H9 (cell line): ENCODE measurements at regions not wholly inside any gene's neighbourhood (a gene's known extent, or its start where the extent isn't known, plus 50 kb on each side); places are given as distances from the start of the nearest gene placed in this dataset.

Source experiments
- DNase-seq: peaks from one replicate; pipeline ENCODE4 v3.0.0-alpha.2; 2017
- H2AFZ ChIP-seq: one replicate; pipeline ENCODE4 v1.6.1; 2013; ENCODE audit warnings: mild to moderate bottlenecking, low read length, control low read depth, moderate library complexity
- H2AK5ac ChIP-seq: 2 replicates; pipeline ENCODE4 v1.6.1; 2013; ENCODE audit warnings: low read length, control low read depth, mixed read lengths; ENCODE audit not compliant: insufficient read length
- H2BK120ac ChIP-seq: one replicate; pipeline ENCODE4 v1.6.1; 2013; ENCODE audit warnings: low read depth, mild to moderate bottlenecking, low read length, control low read depth, inconsistent platforms; ENCODE audit not compliant: poor library complexity, severe bottlenecking
- H2BK12ac ChIP-seq: 2 replicates; pipeline ENCODE4 v1.6.1; 2013; ENCODE audit warnings: low read length, control low read depth, mixed read lengths, low read depth; ENCODE audit not compliant: insufficient read length
- H2BK15ac ChIP-seq: 2 replicates; pipeline ENCODE4 v1.6.1; 2013; ENCODE audit warnings: low read depth, low read length, control low read depth
- H2BK20ac ChIP-seq: one replicate; pipeline ENCODE4 v1.6.1; 2013; ENCODE audit warnings: low read depth, mild to moderate bottlenecking, low read length, control low read depth, inconsistent platforms; ENCODE audit not compliant: poor library complexity, severe bottlenecking
- H2BK5ac ChIP-seq: 2 replicates; pipeline ENCODE4 v1.6.1; 2013; ENCODE audit warnings: low read length, control low read depth, mixed read lengths; ENCODE audit not compliant: insufficient read length
- H3K14ac ChIP-seq: 2 replicates; pipeline ENCODE4 v1.6.1; 2013; ENCODE audit warnings: low read length, control low read depth; ENCODE audit not compliant: insufficient read depth
- H3K18ac ChIP-seq: 2 replicates; pipeline ENCODE4 v1.6.1; 2013; ENCODE audit warnings: low read depth, mild to moderate bottlenecking, mixed read lengths, low read length, control low read depth; ENCODE audit not compliant: insufficient read length
- H3K23ac ChIP-seq: 2 replicates; pipeline ENCODE4 v1.6.1; 2013; ENCODE audit warnings: low read length, control low read depth, mixed read lengths, low read depth; ENCODE audit not compliant: insufficient read length
- H3K23me2 ChIP-seq: 2 replicates; pipeline ENCODE4 v1.6.1; 2013; ENCODE audit warnings: low read depth, mild to moderate bottlenecking, mixed read lengths, low read length, control low read depth; ENCODE audit not compliant: insufficient read length, poor library complexity, severe bottlenecking
- H3K27ac ChIP-seq: 2 replicates; pipeline ENCODE4 v1.5.1; 2013; ENCODE audit warnings: low read length, control low read depth, mixed read lengths, low read depth; ENCODE audit not compliant: insufficient read length
- H3K27me3 ChIP-seq: 2 replicates; pipeline ENCODE4 v1.6.1; 2013; ENCODE audit warnings: low read length, control low read depth, inconsistent platforms; ENCODE audit not compliant: insufficient read depth
- H3K4ac ChIP-seq: 2 replicates; pipeline ENCODE4 v1.6.1; 2013; ENCODE audit warnings: low read depth, mild to moderate bottlenecking, control low read depth, inconsistent platforms, low read length, moderate library complexity
- H3K4me1 ChIP-seq: 2 replicates; pipeline ENCODE4 v1.6.1; 2013; ENCODE audit warnings: low read length, control low read depth, inconsistent platforms; ENCODE audit not compliant: insufficient read depth
- H3K4me2 ChIP-seq: 2 replicates; pipeline ENCODE4 v1.6.1; 2013; ENCODE audit warnings: low read length, control low read depth, mixed read lengths; ENCODE audit not compliant: insufficient read length, insufficient read depth
- H3K56ac ChIP-seq: 2 replicates; pipeline ENCODE4 v1.6.1; 2013; ENCODE audit warnings: low read depth, mild to moderate bottlenecking, mixed read lengths, low read length, control low read depth; ENCODE audit not compliant: insufficient read length
- H3K79me1 ChIP-seq: 2 replicates; pipeline ENCODE4 v1.6.1; 2013; ENCODE audit warnings: low read depth, mild to moderate bottlenecking, moderate library complexity, low read length, control low read depth, inconsistent platforms; ENCODE audit not compliant: insufficient read depth, poor library complexity, severe bottlenecking
- H3K79me2 ChIP-seq: 2 replicates; pipeline ENCODE4 v1.6.1; 2013; ENCODE audit warnings: low read length, control low read depth, inconsistent platforms; ENCODE audit not compliant: insufficient read depth
- H3K9ac ChIP-seq: 2 replicates; pipeline ENCODE4 v1.6.1; 2013; ENCODE audit warnings: low read length, control low read depth, mixed read lengths; ENCODE audit not compliant: insufficient read length; ENCODE audit errors: extremely low read depth
- H3K9me3 ChIP-seq: one replicate; pipeline ENCODE4 v1.6.1; 2013; ENCODE audit warnings: low read depth, low read length, inconsistent platforms; ENCODE audit not compliant: control insufficient read depth
- H3T11ph ChIP-seq: one replicate; pipeline ENCODE4 v1.6.1; 2013; ENCODE audit warnings: mild to moderate bottlenecking, low read length, control low read depth, inconsistent platforms
- H4K20me1 ChIP-seq: one replicate; pipeline ENCODE4 v1.6.1; 2013; ENCODE audit not compliant: control insufficient read depth, insufficient read length, insufficient read depth
- H4K5ac ChIP-seq: 2 replicates; pipeline ENCODE4 v1.6.1; 2013; ENCODE audit warnings: low read depth, mild to moderate bottlenecking, mixed read lengths, low read length, control low read depth; ENCODE audit not compliant: insufficient read length
- H4K8ac ChIP-seq: replicated peaks from 2 replicates; pipeline ENCODE4 v1.6.1; 2013; ENCODE audit warnings: low read length, control low read depth, mixed read lengths, low read depth; ENCODE audit not compliant: insufficient read length
- H4K91ac ChIP-seq: 2 replicates; pipeline ENCODE4 v1.6.1; 2013; ENCODE audit warnings: low read depth, mild to moderate bottlenecking, moderate library complexity, mixed read lengths, low read length, control low read depth; ENCODE audit not compliant: insufficient read length
- H3K27ac Mint-ChIP-seq, 3 experiments: 2 replicates in 2 of 3; 3 replicates in 1 of 3; pipeline ENCODE4 v1.8.0; 2020 to 2021; ENCODE audit warnings: mixed read lengths in 3 of 3, mild to moderate bottlenecking in 1 of 3, moderate library complexity in 1 of 3
- H3K27me3 Mint-ChIP-seq: 2 replicates; pipeline ENCODE4 v1.8.0; 2021; ENCODE audit warnings: low read depth, mild to moderate bottlenecking, moderate library complexity, mixed read lengths
- H3K36me3 Mint-ChIP-seq, 3 experiments: 2 replicates in 2 of 3; 3 replicates in 1 of 3; pipeline ENCODE4 v1.8.0; 2020 to 2021; ENCODE audit warnings: low read depth in 3 of 3, mixed read lengths in 3 of 3; ENCODE audit not compliant: insufficient read depth in 1 of 3
- H3K4me1 Mint-ChIP-seq, 2 experiments: 2 replicates each; pipeline ENCODE4 v1.8.0; 2020; ENCODE audit warnings: mixed read lengths in 2 of 2
- H3K4me3 Mint-ChIP-seq, 2 experiments: 2 replicates in 1 of 2; 3 replicates in 1 of 2; pipeline ENCODE4 v1.8.0; 2020 to 2021; ENCODE audit warnings: mild to moderate bottlenecking in 2 of 2, mixed read lengths in 2 of 2, moderate library complexity in 1 of 2
- H3K9me3 Mint-ChIP-seq, 2 experiments: 2 replicates in 1 of 2; 3 replicates in 1 of 2; pipeline ENCODE4 v1.8.0; 2020; ENCODE audit warnings: mild to moderate bottlenecking in 2 of 2, mixed read lengths in 2 of 2, moderate library complexity in 1 of 2
- CTCF ChIP-seq: fragments of 200-600 bp; sonication (generic); conservative IDR thresholded peaks from 3 replicates; pipeline ENCODE4 v1.8.0; 2021; ENCODE audit warnings: antibody characterized with exemption, mild to moderate bottlenecking
- WGBS: extraction: QIAGEN DNeasy Blood & Tissue Kit; methylation state at CpG from one replicate; pipeline ENCODE4 v1.1.7; 2013; ENCODE audit warnings: missing lambda C conversion rate, low lambda C conversion rate, mixed read lengths; ENCODE audit not compliant: insufficient read length; ENCODE audit errors: extremely low coverage; 5-methylcytosine and 5-hydroxymethylcytosine counted together

- H2BK15ac ChIP-seq, result no peak overlapping the region
- no peak overlapping the region for H3T11ph ChIP-seq
- no peak overlapping the region for H4K91ac ChIP-seq
- no peak overlapping the region for H3K14ac ChIP-seq
- Mint-ChIP-seq H3K36me3 (no peaks in the 10 kb centered on the region), H3K4me3 (no peak overlapping the region), H3K9me3 (no peaks in the 10 kb centered on the region; a peak in 1 of 5 replicates), H3K27ac (no peak overlapping the region), H3K4me1 (no peaks in the 10 kb centered on the region), H3K27me3 (no peaks in the 10 kb centered on the region)
- no peak for DNase-seq
- H3K18ac ChIP-seq, result no peak overlapping the region
- H3K79me1 ChIP-seq, result no peaks in the 10 kb centered on the region
- no peak overlapping the region for H2AK5ac ChIP-seq
- no peak overlapping the region for H2AFZ ChIP-seq
- H3K4ac ChIP-seq, result no peak overlapping the region
- whole genome bisulfite sequencing, result no CpG with 5 or more reads among the region's 6 CpGs
- H4K8ac ChIP-seq, result no peak overlapping the region
- no peak overlapping the region for H3K4me2 ChIP-seq
- no peak overlapping the region for H2BK120ac ChIP-seq
- no peak for TF ChIP-seq CTCF
- H3K56ac ChIP-seq, result no peak overlapping the region
- H2BK12ac ChIP-seq, result no peak overlapping the region
- no peaks in the 10 kb centered on the region for H3K23me2 ChIP-seq
- H4K20me1 ChIP-seq, result no peaks in the 10 kb centered on the region
- no peaks in the 10 kb centered on the region for H3K79me2 ChIP-seq
- H2BK20ac ChIP-seq, result no peak overlapping the region
- H3K27me3 ChIP-seq, result no peaks in the 10 kb centered on the region
- H3K9me3 ChIP-seq, result no peaks in the 10 kb centered on the region
- no peak overlapping the region for H3K27ac ChIP-seq
- H4K5ac ChIP-seq, result no peak overlapping the region
- no peaks in the 10 kb centered on the region for H3K4me1 ChIP-seq
- no peak overlapping the region for H3K23ac ChIP-seq
- H3K9ac ChIP-seq, result no peak overlapping the region
- H2BK5ac ChIP-seq, result no peak overlapping the region
Observed at GRCh38 chr15:91478717-91479191, 374.8 kb upstream of the SLCO3A1 start.
